ENCODE measurements at regions not wholly inside any gene's neighbourhood (a gene's known extent, or its start where the extent isn't known, plus 50 kb on each side); places are given as distances from the start of the nearest gene placed in this dataset.

GRCh38 chr12:60644076-60644475 lies 1048.2 kb downstream of the SLC16A7 start (continued):
- TF ChIP-seq CHD7 (IDR thresholded peaks at IDR 0.05; ENCODE audit: insufficient replicate concordance, low read length) (no peak), SAP30 (IDR thresholded peaks at IDR 0.05; ENCODE audit: insufficient read depth, insufficient replicate concordance, low read length) (no peak), CHD1 (IDR thresholded peaks at IDR 0.05; ENCODE audit: low read depth, low read length) (no peak), SIN3A (conservative IDR thresholded peaks at IDR 0.05 in 1 of 2, IDR thresholded peaks at IDR 0.05 in 1 of 2; ENCODE audit: low read depth in 1 of 2, low read length in 2 of 2) (no peak), SP4 (IDR thresholded peaks at IDR 0.05; ENCODE audit: low read length) (no peak), ASH2L (IDR thresholded peaks at IDR 0.05; ENCODE audit: low read length) (no peak), RXRA (IDR thresholded peaks at IDR 0.05; ENCODE audit: insufficient read depth, low read depth, low read length) (no peak), E2F6 (IDR thresholded peaks at IDR 0.05) (no peak), RAD21 (IDR thresholded peaks at IDR 0.05 in 1 of 2, conservative IDR thresholded peaks at IDR 0.05 in 1 of 2; ENCODE audit: low read depth in 2 of 2, low read length in 2 of 2) (no peak), POU5F1 (IDR thresholded peaks at IDR 0.05; ENCODE audit: low read depth, low read length) (no peak), RBBP5 (IDR thresholded peaks at IDR 0.05; ENCODE audit: borderline replicate concordance, low read depth, low read length) (no peak)
